K562 (cell line): ENCODE measurements at regions not wholly inside any gene's neighbourhood (a gene's known extent, or its start where the extent isn't known, plus 50 kb on each side); places are given as distances from the start of the nearest gene placed in this dataset.

Experiments used
- ATAC-seq: fragments of 200-7000 bp; cut with Tn5 transposase; 3 replicates; pipeline ENCODE4 v1.9.1; 2020; ENCODE audit warnings: moderate library complexity
- BruUV-seq: library from RNA; stranded (reverse); fragments of 400-500 nt; replicated peaks from 2 replicates; lab custom pipeline; 2021; lab: Mats Ljungman, UMichigan
- CTCF ChIA-PET: fragments of 300-600 bp; formaldehyde crosslinking; extraction: SDS; loops from one replicate; lab custom pipeline; 2021; ENCODE audit warnings: low intra/inter-chr PET ratio; lab: Yijun Ruan, JAX
- POLR2A ChIA-PET: fragments of 300-600, 350-650 bp; sonication (Branson Sonifier 250); formaldehyde crosslinking; extraction: SDS; loops from one replicate; lab custom pipeline; 2021; ENCODE audit warnings: antibody characterized with exemption, inconsistent platforms; lab: Yijun Ruan, JAX
- DNase-seq, 4 experiments: peaks; one replicate each; pipeline versions ENCODE4 v3.0.0 to v3.0.0-alpha.2; 2011 to 2018; ENCODE audit warnings: low spot score in 3 of 4, mixed read lengths in 3 of 4; ENCODE audit errors: extremely low read depth in 1 of 4
- FAIRE-seq: peaks from 2 replicates; lab custom pipeline; 2011; peaks lifted over from hg19 to GRCh38; lab: Jason Lieb, UNC
- H2AFZ ChIP-seq: 2 replicates; pipeline ENCODE4 v1.6.0; 2011; ENCODE audit warnings: low read depth, low read length, control low read depth, inconsistent platforms
- H3K27ac ChIP-seq: fragments of 200-600 bp; 3 replicates; pipeline ENCODE4 v1.8.0; 2011; ENCODE audit warnings: low read depth, mild to moderate bottlenecking, control low read depth, inconsistent platforms, low read length, moderate library complexity, mixed read lengths; ENCODE audit errors: extremely low read depth
- H3K27me3 ChIP-seq, 2 experiments: fragments of 300-600 bp in 1 of 2; 2 replicates in 1 of 2; 3 replicates in 1 of 2; pipeline versions ENCODE4 v1.6.0 to v1.8.0; 2011; ENCODE audit warnings: inconsistent platforms in 2 of 2, low read length in 2 of 2, mild to moderate bottlenecking in 1 of 2, mixed read lengths in 1 of 2, moderate library complexity in 1 of 2; ENCODE audit not compliant: control insufficient read depth in 2 of 2, insufficient read depth in 2 of 2
- H3K36me3 ChIP-seq: fragments of 300-600 bp; 3 replicates; pipeline ENCODE4 v1.8.0; 2011; ENCODE audit warnings: mild to moderate bottlenecking, low read length, inconsistent platforms; ENCODE audit not compliant: control insufficient read depth, insufficient read depth
- H3K4me1 ChIP-seq, 2 experiments: fragments of 200-600 bp in 1 of 2; replicated peaks in 1 of 2; 2 replicates in 1 of 2; 3 replicates in 1 of 2; pipeline versions ENCODE4 v1.5.1 to v1.8.0; 2011; ENCODE audit warnings: inconsistent platforms in 2 of 2, low read length in 2 of 2, mild to moderate bottlenecking in 1 of 2, mixed read lengths in 1 of 2, moderate library complexity in 1 of 2; ENCODE audit not compliant: control insufficient read depth in 2 of 2, insufficient read depth in 2 of 2
- H3K4me2 ChIP-seq: 2 replicates; pipeline ENCODE4 v1.6.1; 2011; ENCODE audit warnings: low read length, control low read depth, inconsistent platforms, mixed read lengths; ENCODE audit not compliant: insufficient read depth
- H3K4me3 ChIP-seq: fragments of 200-600 bp; sonication (generic), shearing (Covaris generic); 2 replicates; pipeline ENCODE4 v1.5.1; 2016; ENCODE audit warnings: control low read depth, inconsistent platforms
- H3K79me2 ChIP-seq: fragments of 200-600 bp; 3 replicates; pipeline ENCODE4 v1.8.0; 2011; ENCODE audit warnings: low read length, inconsistent platforms; ENCODE audit not compliant: control insufficient read depth, insufficient read depth
- H3K9ac ChIP-seq, 2 experiments: 2 replicates each; pipeline versions ENCODE4 v1.6.0 to v1.6.1; 2011; ENCODE audit warnings: low read depth in 2 of 2, low read length in 2 of 2, control low read depth in 1 of 2, inconsistent platforms in 1 of 2, mild to moderate bottlenecking in 1 of 2, mixed read lengths in 1 of 2; ENCODE audit not compliant: insufficient read depth in 1 of 2
- H3K9me1 ChIP-seq: one replicate; pipeline ENCODE4 v1.6.0; 2011; ENCODE audit warnings: inconsistent platforms, mild to moderate bottlenecking, low read length, moderate library complexity; ENCODE audit not compliant: control insufficient read depth, insufficient read depth
- H3K9me3 ChIP-seq: replicated peaks from 2 replicates; pipeline ENCODE4 v1.5.1; 2011; ENCODE audit warnings: low read depth, low read length, inconsistent platforms; ENCODE audit not compliant: control insufficient read depth, insufficient read depth
- H4K20me1 ChIP-seq: replicated peaks from 2 replicates; pipeline ENCODE4 v1.6.1; 2011; ENCODE audit warnings: low read length, inconsistent platforms, mixed read lengths; ENCODE audit not compliant: control insufficient read depth, insufficient read depth
- BHLHE40 ChIP-seq: IDR thresholded peaks from 2 replicates; pipeline ENCODE4 v1.6.1; 2011; ENCODE audit warnings: low read length, improper control_type of control experiment
- GABPA ChIP-seq: fragments of 200-800 bp; sonication (Bioruptor generic); conservative IDR thresholded peaks from 2 replicates; pipeline ENCODE4 v1.6.1; 2016; ENCODE audit warnings: low read depth, missing genetic modification characterization, missing compliant biosample characterization
- MTA3 ChIP-seq: fragments of 450-650 bp; formaldehyde crosslinking; IDR thresholded peaks from 2 replicates; pipeline ENCODE4 v1.6.1; 2017; ENCODE audit warnings: mild to moderate bottlenecking, borderline replicate concordance
- NFE2 ChIP-seq: IDR thresholded peaks from 2 replicates; pipeline ENCODE4 v1.6.1; 2014; ENCODE audit warnings: antibody characterized with exemption, low read depth
- ZNF76 ChIP-seq: fragments of 250-450 bp; sonication (Bioruptor Pico); IDR thresholded peaks from 2 replicates; pipeline ENCODE4 v1.4.0; 2020; ENCODE audit warnings: mild to moderate bottlenecking, moderate library complexity, borderline replicate concordance
- WGBS: fragments of 100-300 bp; shearing (Covaris generic); methylation state at CpG from one replicate; pipeline ENCODE4 v1.1.6; 2016; ENCODE audit warnings: low coverage, mixed read lengths; ENCODE audit not compliant: insufficient coverage; ENCODE audit errors: missing lambda C conversion rate; 5-methylcytosine and 5-hydroxymethylcytosine counted together
- in situ Hi-C: fragments of 300-500 bp; cut with MboI; formaldehyde crosslinking; loops from 4 replicates; pipeline ENCODE4 v1.15.0; 2018; ENCODE audit warnings: inconsistent platforms, mixed read lengths
- intact Hi-C: fragments of 100-400 bp; cut with micrococcal nuclease; formaldehyde crosslinking; loops from 2 replicates; pipeline ENCODE4 v1.14.2; 2022

GRCh38 chr2:195252018-195252417 lies 405.0 kb upstream of the SLC39A10 start:
- Histone ChIP-seq H3K4me1 (no peaks in the 10 kb centered on the region), H3K27me3 (no peaks in the 10 kb centered on the region), H2AFZ (no peak overlapping the region), H3K9me3 (0 out of 2 replicates have a peak, but pooled peaks cover 3% of the 10 kb centered on the region), H4K20me1 (no peaks in the 10 kb centered on the region), H3K9me1 (no peaks in the 10 kb centered on the region), H3K79me2 (no peaks in the 10 kb centered on the region), H3K4me2 (no peak overlapping the region), H3K36me3 (no peaks in the 10 kb centered on the region), H3K27ac (no peak overlapping the region), H3K4me3 (no peak overlapping the region), H3K9ac (no peak overlapping the region)
- no peak for FAIRE-seq
- 7% methylated on average over 3 of the region's 3 CpGs for WGBS
- ChIA-PET POLR2A (no interaction called here), CTCF (no interaction called here)
- intact Hi-C loops: no loop called here
- in situ Hi-C loops: no loop called here
- peak; percentile 24; the same call in 1 of the 2 replicates for TF ChIP-seq BHLHE40
- no peak for TF ChIP-seq GABPA (tag)
- TF ChIP-seq ZNF76 (CRISPR knock-in tag): no peak
- ATAC-seq: no peak
- no peak for DNase-seq
- no TSS peak for BruUV-seq

GRCh38 chr2:195251214-195251613 lies 405.8 kb upstream of the SLC39A10 start:
- H3K79me2 ChIP-seq: no peaks in the 10 kb centered on the region
- no peak overlapping the region for H3K27ac ChIP-seq
- in situ Hi-C loops (no loop called here), intact Hi-C loops (no loop called here)
- H3K9me1 ChIP-seq: no peaks in the 10 kb centered on the region
- H3K9ac ChIP-seq: no peak overlapping the region
- DNase-seq (no peak), ATAC-seq (no peak)
- H3K9me3 ChIP-seq: 0 out of 2 replicates have a peak, but pooled peaks cover 3% of the 10 kb centered on the region
- TF ChIP-seq NFE2 (peak; percentile 28; the same call in 1 of the 2 replicates), MTA3 (no peak)
- TF ChIP-seq, all 486 proteins: peak for 1
- Histone ChIP-seq H3K4me3 (no peak overlapping the region), H4K20me1 (no peaks in the 10 kb centered on the region), H3K4me1 (no peaks in the 10 kb centered on the region), H3K4me2 (no peak overlapping the region), H3K36me3 (no peaks in the 10 kb centered on the region), H2AFZ (no peak overlapping the region), H3K27me3 (no peaks in the 10 kb centered on the region)
- CTCF ChIA-PET: no interaction called here
- no TSS peak for BruUV-seq
- FAIRE-seq: no peak
- POLR2A ChIA-PET: no interaction called here
